ENCODE measurements at regions not wholly inside any gene's neighbourhood (a gene's known extent, or its start where the extent isn't known, plus 50 kb on each side); places are given as distances from the start of the nearest gene placed in this dataset.

DNA sequence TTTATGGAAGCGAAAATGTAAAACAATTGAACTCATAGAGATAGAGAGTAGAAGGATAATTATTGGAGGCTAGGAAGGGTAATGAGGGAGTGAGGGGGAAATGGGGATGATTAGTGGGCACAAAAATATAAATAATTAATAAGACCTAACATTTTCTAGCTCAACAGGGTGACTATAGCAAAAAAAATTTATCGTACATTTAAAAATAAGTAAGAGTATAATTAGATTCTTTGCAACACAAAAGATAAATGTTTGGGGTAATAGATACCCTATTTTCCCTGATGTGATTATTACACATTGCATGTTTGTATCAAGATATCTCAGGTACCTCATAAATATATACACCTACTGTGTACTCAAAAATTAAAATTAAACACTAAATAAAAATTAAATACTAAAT lies 1070.0 kb downstream of the LRFN5 start:
- no peaks in the 10 kb centered on the region for H3K4me1 Mint-ChIP-seq (ENCODE audit: low read depth)
- ATAC-seq (replicated peaks in 1 of 2) (no peak), DNase-seq (no peak)
- no peaks in the 10 kb centered on the region for H3K27me3 Mint-ChIP-seq (ENCODE audit: low read depth)
- H3K9me3 Mint-ChIP-seq = peaks cover 5 to 8% of the 10 kb centered on the region in 2 donors
- H3K36me3 Mint-ChIP-seq (ENCODE audit: insufficient read depth in 2 of 2) = peaks cover 0 to 1% of the 10 kb centered on the region in 2 donors
- no peak overlapping the region for H3K27ac Mint-ChIP-seq
- no peak overlapping the region for H3K4me3 Mint-ChIP-seq

DNA sequence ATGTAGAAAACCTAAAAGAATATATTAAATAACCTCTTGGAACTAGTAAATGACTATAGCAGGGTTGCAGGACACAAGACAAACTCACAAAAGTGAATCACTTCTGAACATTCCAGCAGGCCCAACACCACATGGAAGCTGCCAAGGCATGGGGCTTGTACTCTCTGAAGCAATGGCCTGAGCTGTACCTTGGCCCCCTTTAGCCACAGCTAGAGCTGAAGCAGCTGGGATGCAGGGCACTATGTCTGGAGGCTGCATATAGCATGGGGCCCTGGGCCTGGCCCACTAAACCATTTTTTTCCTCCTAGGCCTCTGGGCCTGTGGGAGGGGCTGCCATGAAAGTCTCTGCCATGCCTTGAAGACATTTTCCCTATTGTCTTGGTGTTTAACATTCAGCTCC lies 1067.3 kb downstream of the LRFN5 start:
- Mint-ChIP-seq H3K27ac (no peak overlapping the region), H3K27me3 (ENCODE audit: low read depth) (no peaks in the 10 kb centered on the region), H3K4me1 (ENCODE audit: low read depth) (no peaks in the 10 kb centered on the region), H3K4me3 (no peak overlapping the region), H3K36me3 (ENCODE audit: insufficient read depth in 2 of 2) (no peaks in the 10 kb centered on the region), H3K9me3 (peaks cover 5 to 8% of the 10 kb centered on the region in 2 donors)
- ATAC-seq (replicated peaks in 1 of 2) (no peak), DNase-seq (no peak)

DNA sequence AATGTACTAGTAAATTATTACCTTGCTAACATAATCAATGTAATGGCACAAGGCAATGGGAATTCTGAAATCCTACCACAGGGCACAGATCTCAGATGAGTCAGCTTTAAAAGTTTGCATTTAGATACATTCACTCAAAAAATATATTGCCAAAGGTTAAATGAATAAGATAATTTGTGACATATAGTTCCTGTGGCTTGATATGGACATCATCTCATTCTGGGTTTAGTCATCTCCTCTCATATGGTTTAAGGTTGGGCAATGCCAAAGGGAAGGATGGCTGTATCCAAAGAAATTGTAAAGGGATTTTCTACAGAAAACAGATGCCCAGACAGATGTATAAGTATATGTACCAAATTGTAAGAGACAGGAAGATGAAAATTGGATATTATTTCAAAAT lies 1065.0 kb downstream of the LRFN5 start:
- peaks cover 0 to 2% of the 10 kb centered on the region in 2 donors for H3K36me3 Mint-ChIP-seq (ENCODE audit: insufficient read depth in 2 of 2)
- no peak overlapping the region for H3K27ac Mint-ChIP-seq
- H3K27me3 Mint-ChIP-seq (ENCODE audit: low read depth) = no peaks in the 10 kb centered on the region
- H3K4me3 Mint-ChIP-seq = no peak overlapping the region
- H3K9me3 Mint-ChIP-seq = peaks cover 5 to 8% of the 10 kb centered on the region in 2 donors
- no peak for DNase-seq
- no peaks in the 10 kb centered on the region for H3K4me1 Mint-ChIP-seq (ENCODE audit: low read depth)
- ATAC-seq (replicated peaks in 1 of 2) = no peak

DNA sequence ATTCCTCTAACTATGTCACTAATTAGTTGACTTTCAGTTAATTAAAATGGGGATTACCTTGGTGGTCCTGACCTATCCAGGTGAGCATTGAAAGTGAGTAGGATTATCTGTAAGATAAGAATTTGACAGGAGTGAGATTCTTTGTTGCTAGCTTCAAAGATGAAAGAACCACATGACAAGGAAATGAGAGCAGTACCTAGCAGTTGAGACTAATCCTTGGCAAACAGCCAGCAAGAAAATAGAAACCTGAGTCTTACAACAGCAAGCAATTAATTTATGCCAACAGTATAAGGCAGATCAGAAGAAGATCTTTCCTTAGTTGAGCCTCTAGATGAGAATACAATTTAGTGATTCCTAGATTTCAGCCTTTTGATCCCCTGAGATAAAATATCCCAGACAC lies 1058.4 kb downstream of the LRFN5 start:
- Mint-ChIP-seq H3K9me3 (peaks cover 2 to 9% of the 10 kb centered on the region in 2 donors), H3K4me1 (ENCODE audit: low read depth) (no peaks in the 10 kb centered on the region), H3K27me3 (ENCODE audit: low read depth) (no peaks in the 10 kb centered on the region), H3K4me3 (no peak overlapping the region), H3K36me3 (ENCODE audit: insufficient read depth in 2 of 2) (peaks cover 0 to 2% of the 10 kb centered on the region in 2 donors), H3K27ac (no peak overlapping the region)
- ATAC-seq (replicated peaks in 1 of 2) (no peak), DNase-seq (no peak)

DNA sequence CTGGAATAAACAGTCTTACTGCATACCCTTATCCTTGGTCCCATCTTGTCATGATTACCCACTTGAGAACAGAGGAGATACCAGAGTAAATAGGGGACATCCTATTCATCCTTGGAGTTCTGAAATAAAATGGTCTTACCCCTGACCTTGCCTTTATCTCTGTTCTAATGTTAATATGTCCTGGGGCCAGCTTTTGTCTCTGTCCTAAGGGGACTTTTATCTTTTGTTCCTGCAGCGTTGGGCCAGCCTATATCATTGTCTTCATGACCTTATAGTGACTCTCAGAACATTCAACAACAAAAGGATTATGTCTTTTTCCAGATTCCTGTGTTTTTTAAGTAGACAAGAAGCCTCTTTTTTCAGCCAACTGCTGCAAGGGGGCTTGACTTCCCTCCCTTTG lies 1057.5 kb downstream of the LRFN5 start:
- ATAC-seq (replicated peaks in 1 of 2) (no peak), DNase-seq (no peak)
- Mint-ChIP-seq H3K4me3 (no peak overlapping the region), H3K27ac (no peak overlapping the region), H3K9me3 (peaks cover 2 to 9% of the 10 kb centered on the region in 2 donors), H3K27me3 (ENCODE audit: low read depth) (no peaks in the 10 kb centered on the region), H3K36me3 (ENCODE audit: insufficient read depth in 2 of 2) (peaks cover 2 to 3% of the 10 kb centered on the region in 2 donors), H3K4me1 (ENCODE audit: low read depth) (no peaks in the 10 kb centered on the region)

DNA sequence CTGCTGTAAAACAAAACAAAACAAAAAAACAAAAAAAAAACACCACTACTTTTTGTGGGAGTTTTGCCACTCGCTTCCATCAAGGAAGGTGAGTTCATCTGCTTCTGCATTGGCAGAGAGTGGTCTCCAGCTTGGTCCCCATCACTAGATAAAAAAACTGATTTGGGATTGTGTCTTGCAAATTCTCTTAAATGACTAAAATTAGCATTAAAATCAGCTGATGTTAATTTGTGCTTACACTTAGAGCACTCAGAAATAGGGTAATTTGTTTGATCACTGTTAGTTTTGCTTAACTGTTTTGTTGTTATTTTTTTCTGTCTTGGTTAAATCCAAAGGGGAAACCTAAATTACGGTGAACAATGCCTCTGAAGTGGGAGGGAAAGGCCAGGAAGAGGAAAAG lies 1048.0 kb downstream of the LRFN5 start:
- Mint-ChIP-seq H3K4me3 (no peak overlapping the region), H3K27ac (no peak overlapping the region), H3K36me3 (ENCODE audit: insufficient read depth in 2 of 2) (peaks cover 0 to 3% of the 10 kb centered on the region in 2 donors), H3K27me3 (ENCODE audit: low read depth) (no peaks in the 10 kb centered on the region), H3K4me1 (ENCODE audit: low read depth) (no peaks in the 10 kb centered on the region), H3K9me3 (peaks cover 9 to 11% of the 10 kb centered on the region in 2 donors)
- DNase-seq (no peak), ATAC-seq (replicated peaks in 1 of 2) (no peak)

DNA sequence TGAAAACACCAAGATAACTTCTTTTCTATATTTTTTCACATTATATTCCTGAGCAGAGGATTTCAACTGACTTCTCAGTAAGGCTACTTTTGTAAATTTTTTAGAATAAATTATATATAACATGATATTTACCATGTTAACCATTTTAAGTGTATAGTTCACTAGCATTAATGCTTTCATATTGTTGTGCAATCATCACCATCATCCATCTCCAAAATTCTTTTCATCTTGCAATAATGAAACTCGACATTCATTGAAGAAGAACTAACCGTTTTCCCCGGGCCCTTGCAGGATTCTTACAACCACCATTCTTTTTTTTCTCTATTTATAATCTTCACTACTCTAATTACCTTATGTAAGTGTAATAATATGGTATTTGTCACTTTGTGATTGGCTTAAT lies 1036.1 kb downstream of the LRFN5 start:
- H3K4me3 Mint-ChIP-seq = no peak overlapping the region
- no peak for ATAC-seq (replicated peaks in 1 of 2)
- DNase-seq = no peak

DNA sequence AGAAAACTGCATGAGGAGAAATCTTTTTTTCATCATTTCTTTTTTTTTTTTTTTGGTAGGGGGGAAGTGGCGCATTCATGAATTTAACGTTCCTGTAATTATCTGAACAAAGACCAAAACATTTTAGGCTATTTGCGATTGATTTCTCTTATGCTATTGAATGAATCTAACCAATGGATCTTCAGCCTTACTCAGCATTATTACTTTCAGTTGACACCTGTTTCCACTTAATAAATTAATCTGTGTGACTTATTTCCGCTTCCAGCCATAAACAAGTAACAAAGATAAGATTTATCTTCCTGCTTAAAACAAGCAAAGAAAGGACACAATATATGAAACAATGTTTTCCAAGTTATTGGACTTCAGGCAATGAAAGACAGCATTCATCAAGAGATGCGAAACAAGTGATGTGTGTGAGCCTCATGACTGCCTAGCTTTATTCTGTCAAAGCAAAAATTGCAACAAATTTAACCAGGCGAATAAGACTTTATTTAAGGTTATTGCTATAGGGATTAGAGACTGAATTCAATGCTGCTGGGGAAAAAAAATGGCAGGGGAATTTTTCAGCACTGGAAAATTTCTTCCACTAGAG lies 1026.9 kb downstream of the LRFN5 start:
- DNase-seq (no peak), ATAC-seq (replicated peaks in 1 of 2) (no peak)
- H3K27me3 Mint-ChIP-seq (ENCODE audit: low read depth) = no peaks in the 10 kb centered on the region
- no peak overlapping the region for H3K4me3 Mint-ChIP-seq
- no peaks in the 10 kb centered on the region for H3K36me3 Mint-ChIP-seq (ENCODE audit: insufficient read depth in 2 of 2)
- no peak overlapping the region for H3K27ac Mint-ChIP-seq
- no peaks in the 10 kb centered on the region for H3K4me1 Mint-ChIP-seq (ENCODE audit: low read depth)
- H3K9me3 Mint-ChIP-seq = peaks cover 3 to 6% of the 10 kb centered on the region in 2 donors

More for the DNA sequence above, 1036.1 kb downstream of the LRFN5 start:
- H3K9me3 Mint-ChIP-seq = peaks cover 6 to 8% of the 10 kb centered on the region in 2 donors
- no peaks in the 10 kb centered on the region for H3K4me1 Mint-ChIP-seq (ENCODE audit: low read depth)
- H3K36me3 Mint-ChIP-seq (ENCODE audit: insufficient read depth in 2 of 2) = peaks cover 0 to 8% of the 10 kb centered on the region in 2 donors
- H3K27me3 Mint-ChIP-seq (ENCODE audit: low read depth) = no peaks in the 10 kb centered on the region
- no peak overlapping the region for H3K27ac Mint-ChIP-seq

DNA sequence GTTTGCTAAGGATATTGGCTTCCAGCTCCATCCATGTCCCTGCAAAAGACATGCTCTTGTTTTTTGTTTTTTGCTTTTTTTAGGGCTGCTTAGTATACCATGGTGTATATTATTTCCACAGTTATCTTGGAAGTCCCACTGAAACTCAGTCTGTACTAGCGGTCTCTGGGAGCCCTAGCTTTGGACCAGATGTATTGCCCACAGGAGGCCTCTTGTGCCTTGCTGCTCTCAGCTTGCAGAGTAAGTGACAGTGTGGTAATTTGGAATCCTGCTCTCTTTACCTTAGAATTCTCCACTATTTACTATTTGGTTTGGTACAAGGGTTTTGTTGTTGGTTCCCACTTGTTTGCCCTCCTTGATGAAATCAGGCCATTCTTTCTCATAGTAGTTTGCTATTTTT lies 1022.9 kb downstream of the LRFN5 start:
- no peaks in the 10 kb centered on the region for H3K4me1 Mint-ChIP-seq (ENCODE audit: low read depth)
- no peak overlapping the region for H3K4me3 Mint-ChIP-seq
- ATAC-seq (replicated peaks in 1 of 2) (no peak), DNase-seq (no peak)
- peaks cover 3 to 4% of the 10 kb centered on the region in 2 donors for H3K9me3 Mint-ChIP-seq
- no peak overlapping the region for H3K27ac Mint-ChIP-seq
- H3K27me3 Mint-ChIP-seq (ENCODE audit: low read depth) = no peaks in the 10 kb centered on the region
- no peaks in the 10 kb centered on the region for H3K36me3 Mint-ChIP-seq (ENCODE audit: insufficient read depth in 2 of 2)

DNA sequence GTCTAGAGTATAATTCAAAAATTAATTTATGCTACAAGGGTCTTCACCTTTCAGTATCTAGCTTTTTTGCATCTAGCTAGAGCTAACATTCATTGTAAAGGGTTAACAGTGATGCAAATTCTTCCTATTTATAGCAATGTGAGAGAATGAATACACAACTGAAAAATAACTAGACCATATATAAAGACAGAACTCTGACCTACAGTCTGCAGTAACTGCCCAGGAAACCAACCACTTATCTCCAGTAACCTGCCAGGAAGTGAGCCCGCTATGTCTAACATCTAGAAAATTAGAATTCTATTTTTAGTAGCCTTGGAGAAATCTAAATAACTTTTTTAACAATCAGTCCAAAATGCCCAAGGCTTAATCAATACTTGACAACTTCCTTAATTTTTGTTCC lies 1021.9 kb downstream of the LRFN5 start:
- DNase-seq (no peak), ATAC-seq (replicated peaks in 1 of 2) (no peak)
- no peaks in the 10 kb centered on the region for H3K36me3 Mint-ChIP-seq (ENCODE audit: insufficient read depth in 2 of 2)
- H3K9me3 Mint-ChIP-seq = peaks cover 2 to 4% of the 10 kb centered on the region in 2 donors
- no peak overlapping the region for H3K4me3 Mint-ChIP-seq
- no peaks in the 10 kb centered on the region for H3K27me3 Mint-ChIP-seq (ENCODE audit: low read depth)
- no peak overlapping the region for H3K27ac Mint-ChIP-seq
- H3K4me1 Mint-ChIP-seq (ENCODE audit: low read depth) = no peaks in the 10 kb centered on the region

DNA sequence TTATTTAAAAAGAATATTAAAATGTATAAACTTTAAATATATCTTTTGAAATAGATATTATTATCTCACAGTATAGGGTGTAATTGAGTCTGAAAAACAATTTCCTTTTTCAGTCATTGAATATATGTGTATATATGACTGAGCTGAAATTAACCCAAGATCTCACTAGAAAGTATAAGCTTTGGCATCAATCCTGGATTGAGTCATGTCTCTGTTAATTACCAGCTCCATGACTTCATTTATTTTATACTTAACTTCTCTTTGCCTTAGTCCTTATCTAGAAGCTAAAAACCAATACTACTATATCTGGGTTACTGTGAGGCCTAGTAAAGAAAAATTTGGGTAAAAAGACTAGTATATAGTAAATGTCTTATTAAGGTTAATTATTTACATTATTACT lies 1020.3 kb downstream of the LRFN5 start:
- Mint-ChIP-seq H3K27ac (no peak overlapping the region), H3K4me3 (no peak overlapping the region), H3K36me3 (ENCODE audit: insufficient read depth in 2 of 2) (no peaks in the 10 kb centered on the region), H3K27me3 (ENCODE audit: low read depth) (no peaks in the 10 kb centered on the region), H3K9me3 (no peaks in the 10 kb centered on the region), H3K4me1 (ENCODE audit: low read depth) (no peaks in the 10 kb centered on the region)
- ATAC-seq (replicated peaks in 1 of 2) = no peak
- no peak for DNase-seq

DNA sequence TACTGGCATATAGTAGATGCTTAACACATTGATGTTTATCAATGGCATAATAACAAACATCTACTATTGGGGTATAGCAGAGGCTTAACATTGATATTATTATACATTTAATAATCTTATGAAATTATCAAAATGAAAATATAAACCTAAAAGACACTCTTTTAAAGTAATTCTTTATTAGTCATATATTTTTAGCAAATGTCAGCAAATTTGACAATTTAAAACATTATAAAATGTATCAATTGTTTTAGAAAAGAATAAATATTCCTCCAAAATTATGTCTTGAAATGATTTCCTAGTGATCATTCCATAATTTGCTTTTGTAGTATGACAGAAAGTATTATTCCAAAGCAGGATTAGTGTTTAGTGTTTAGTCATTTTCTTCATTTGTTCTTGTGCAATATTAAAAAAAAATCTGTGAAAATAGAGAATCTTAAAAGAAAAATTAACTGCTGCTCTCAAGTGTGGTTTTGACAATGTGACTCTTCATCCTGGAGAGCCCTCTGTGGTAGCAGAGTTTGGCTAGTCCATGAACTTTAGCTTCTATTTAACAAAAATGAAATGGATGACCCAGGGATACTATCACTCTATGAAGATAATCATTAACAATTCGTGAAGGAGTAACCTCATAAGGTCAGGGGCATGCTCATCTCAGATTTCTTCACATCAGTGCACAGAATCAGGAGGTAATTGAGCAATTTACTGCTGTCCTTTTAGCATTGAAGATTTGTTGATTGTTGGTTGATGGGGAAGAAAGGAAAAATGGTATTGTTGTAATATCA lies 1018.5 kb downstream of the LRFN5 start:
- ATAC-seq (replicated peaks in 1 of 2) = no peak
- Mint-ChIP-seq H3K27me3 (ENCODE audit: low read depth) (no peaks in the 10 kb centered on the region), H3K4me1 (ENCODE audit: low read depth) (no peaks in the 10 kb centered on the region), H3K9me3 (no peaks in the 10 kb centered on the region), H3K36me3 (ENCODE audit: insufficient read depth in 2 of 2) (no peaks in the 10 kb centered on the region), H3K27ac (no peak overlapping the region), H3K4me3 (no peak overlapping the region)
- no peak for DNase-seq

DNA sequence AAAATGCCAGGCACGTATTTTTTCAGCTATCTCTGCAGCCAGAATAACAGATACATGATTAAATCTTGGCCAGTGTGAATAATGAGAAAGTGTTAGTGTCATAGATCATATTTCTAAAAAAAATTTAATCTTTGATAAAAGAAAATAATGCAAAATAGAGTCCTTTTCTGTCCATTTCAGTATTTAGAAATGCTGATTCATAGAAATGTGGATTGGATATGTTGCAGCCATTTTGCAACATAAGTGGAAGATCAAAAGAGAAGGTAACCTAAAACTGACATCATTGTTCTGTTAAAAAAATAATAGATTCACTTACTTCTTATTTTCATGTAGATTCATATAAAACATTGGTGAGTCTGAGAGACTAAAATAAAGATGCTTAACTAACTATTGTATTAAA lies 1010.3 kb downstream of the LRFN5 start:
- ATAC-seq (replicated peaks in 1 of 2) (no peak), DNase-seq (no peak)
- peaks cover 9 to 10% of the 10 kb centered on the region in 2 donors for H3K9me3 Mint-ChIP-seq
- no peaks in the 10 kb centered on the region for H3K36me3 Mint-ChIP-seq (ENCODE audit: insufficient read depth in 2 of 2)
- H3K4me3 Mint-ChIP-seq = no peak overlapping the region
- no peaks in the 10 kb centered on the region for H3K27me3 Mint-ChIP-seq (ENCODE audit: low read depth)
- no peak overlapping the region for H3K27ac Mint-ChIP-seq
- no peaks in the 10 kb centered on the region for H3K4me1 Mint-ChIP-seq (ENCODE audit: low read depth)

DNA sequence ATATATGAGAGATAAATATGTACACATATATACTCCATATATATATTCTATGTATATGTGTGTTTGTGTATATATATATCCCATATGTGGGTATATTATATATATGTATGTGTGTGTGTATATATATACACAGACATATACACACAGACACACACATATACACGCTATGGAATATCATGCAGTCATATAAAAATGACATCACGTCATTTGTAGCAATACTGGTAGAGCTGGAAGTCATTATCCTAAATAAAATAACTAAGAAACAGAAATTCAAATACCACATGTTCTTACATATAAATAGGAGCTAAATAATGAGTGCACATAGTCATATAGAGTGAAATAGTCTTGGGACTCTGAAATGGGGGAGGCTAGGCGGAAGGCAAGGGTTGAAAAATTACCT lies 1000.2 kb downstream of the LRFN5 start:
- Mint-ChIP-seq H3K4me1 (ENCODE audit: low read depth) (no peaks in the 10 kb centered on the region), H3K4me3 (no peak overlapping the region), H3K36me3 (ENCODE audit: insufficient read depth in 2 of 2) (no peaks in the 10 kb centered on the region), H3K9me3 (peaks cover 5 to 7% of the 10 kb centered on the region in 2 donors), H3K27ac (no peak overlapping the region), H3K27me3 (ENCODE audit: low read depth) (no peaks in the 10 kb centered on the region)
- no peak for DNase-seq
- ATAC-seq (replicated peaks in 1 of 2) = no peak

Measured in activated T-cell treated with anti-CD3 and anti-CD28 coated beads, Interleukin-2, amount 50 U/mL, for 72 hours (primary cell).